Caco-2 (cell line): ENCODE measurements at regions not wholly inside any gene's neighbourhood (a gene's known extent, or its start where the extent isn't known, plus 50 kb on each side); places are given as distances from the start of the nearest gene placed in this dataset.
"Not testable (repeated sequence)": the region's sequence is repeated elsewhere in the genome, so short reads cannot be mapped to it uniquely, and the experiment has no call there.

Experiments used
- BruUV-seq: library from RNA; stranded (reverse); fragments of 400-500 nt; replicated peaks from 2 replicates; lab custom pipeline; 2021; lab: Mats Ljungman, UMichigan
- CTCF ChIA-PET: fragments of 300-600 bp; sonication (Branson Sonifier 250); formaldehyde crosslinking; loops from one replicate; lab custom pipeline; 2022; ENCODE audit warnings: antibody characterized with exemption; lab: Charles Lee
- POLR2A ChIA-PET: fragments of 300-600 bp; sonication (Branson Sonifier 250); formaldehyde crosslinking; loops from one replicate; lab custom pipeline; 2022; ENCODE audit warnings: antibody characterized with exemption; lab: Charles Lee
- DNase-seq, 2 experiments: peaks; one replicate each; pipeline versions ENCODE4 v3.0.0 to v3.0.0-alpha.2; 2020 to 2022
- H3K27me3 ChIP-seq: replicated peaks from 2 replicates; pipeline ENCODE4 v1.6.0; 2011; ENCODE audit warnings: low read length; ENCODE audit not compliant: control insufficient read depth, insufficient read depth
- H3K36me3 ChIP-seq: 2 replicates; pipeline ENCODE4 v1.5.1; 2011; ENCODE audit warnings: low read length; ENCODE audit not compliant: control insufficient read depth, insufficient read depth
- H3K4me1 ChIP-seq: fragments of 250-450 bp; sonication (Bioruptor Pico); 2 replicates; pipeline ENCODE4 v1.5.1; 2020; ENCODE audit warnings: mild to moderate bottlenecking
- H3K4me3 ChIP-seq: 2 replicates; pipeline ENCODE4 v1.5.1; 2011; ENCODE audit warnings: low read depth, mild to moderate bottlenecking, control low read depth, low read length
- H3K9me3 ChIP-seq: fragments of 250-450 bp; sonication (Bioruptor Pico); 2 replicates; pipeline ENCODE4 v1.5.1; 2020; ENCODE audit warnings: mild to moderate bottlenecking, moderate library complexity
- H3K27ac Mint-ChIP-seq: one replicate; pipeline ENCODE4 v1.8.0; 2022; ENCODE audit warnings: mixed read lengths; ENCODE audit not compliant: unreplicated experiment
- H3K27me3 Mint-ChIP-seq: one replicate; pipeline ENCODE4 v1.8.0; 2022; ENCODE audit warnings: mixed read lengths; ENCODE audit not compliant: insufficient read depth, unreplicated experiment
- H3K36me3 Mint-ChIP-seq: one replicate; pipeline ENCODE4 v1.8.0; 2022; ENCODE audit warnings: mild to moderate bottlenecking, mixed read lengths; ENCODE audit not compliant: insufficient read depth, unreplicated experiment
- H3K4me1 Mint-ChIP-seq: one replicate; pipeline ENCODE4 v1.8.0; 2022; ENCODE audit warnings: low read depth, mixed read lengths; ENCODE audit not compliant: unreplicated experiment
- H3K4me3 Mint-ChIP-seq: one replicate; pipeline ENCODE4 v1.8.0; 2022; ENCODE audit warnings: mild to moderate bottlenecking, moderate library complexity, mixed read lengths; ENCODE audit not compliant: unreplicated experiment
- H3K9me3 Mint-ChIP-seq: one replicate; pipeline ENCODE4 v1.8.0; 2022; ENCODE audit warnings: mixed read lengths; ENCODE audit not compliant: unreplicated experiment
- intact Hi-C: fragments of 100-400 bp; cut with micrococcal nuclease; formaldehyde crosslinking; loops from one replicate; pipeline ENCODE4 v1.10.0; 2022; ENCODE audit not compliant: unreplicated experiment
- TF ChIP-seq, protein P1 (sequence below), 2 experiments: fragments of 200-600 bp in 1 of 2; IDR thresholded peaks; 1 replicate in 1 of 2; 2 replicates in 1 of 2; pipeline versions ENCODE4 v1.5.1 to v1.8.0; 2011 to 2022; ENCODE audit warnings: antibody characterized with exemption in 1 of 2, control low read depth in 1 of 2, inconsistent platforms in 1 of 2, low read depth in 1 of 2, low read length in 1 of 2, mild to moderate bottlenecking in 1 of 2, moderate library complexity in 1 of 2; ENCODE audit not compliant: insufficient read depth in 1 of 2, severe bottlenecking in 1 of 2, unreplicated experiment in 1 of 2

DNA sequence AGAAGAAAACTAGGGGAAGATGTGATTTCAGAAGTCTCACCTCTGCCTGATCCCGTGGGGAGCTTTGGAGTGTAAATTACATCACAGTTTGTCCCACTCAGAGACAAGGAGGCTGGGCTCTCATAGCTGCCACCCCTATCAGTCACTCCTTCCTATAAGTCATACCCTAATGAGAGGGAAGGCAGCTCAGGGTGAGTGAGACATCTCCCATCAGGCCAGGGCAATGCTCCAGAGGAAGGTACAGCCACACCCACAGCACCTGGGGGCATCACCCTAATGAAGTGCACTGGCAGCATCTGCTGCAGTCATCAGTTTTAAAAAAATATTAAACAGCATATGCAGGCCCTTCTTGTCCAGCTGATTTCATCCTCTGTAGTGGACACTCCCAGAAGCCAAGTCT, 223.1 kb upstream of the NBPF12 start:
- BruUV-seq, H3K27me3 Mint-ChIP-seq, H3K9me3 Mint-ChIP-seq, H3K4me3 ChIP-seq, DNase-seq, H3K9me3 ChIP-seq, H3K4me1 ChIP-seq, POLR2A ChIA-PET, CTCF ChIA-PET, H3K36me3 Mint-ChIP-seq, H3K36me3 ChIP-seq, H3K27ac Mint-ChIP-seq, H3K4me3 Mint-ChIP-seq, intact Hi-C loops, H3K27me3 ChIP-seq, H3K4me1 Mint-ChIP-seq: not testable (repeated sequence)

DNA sequence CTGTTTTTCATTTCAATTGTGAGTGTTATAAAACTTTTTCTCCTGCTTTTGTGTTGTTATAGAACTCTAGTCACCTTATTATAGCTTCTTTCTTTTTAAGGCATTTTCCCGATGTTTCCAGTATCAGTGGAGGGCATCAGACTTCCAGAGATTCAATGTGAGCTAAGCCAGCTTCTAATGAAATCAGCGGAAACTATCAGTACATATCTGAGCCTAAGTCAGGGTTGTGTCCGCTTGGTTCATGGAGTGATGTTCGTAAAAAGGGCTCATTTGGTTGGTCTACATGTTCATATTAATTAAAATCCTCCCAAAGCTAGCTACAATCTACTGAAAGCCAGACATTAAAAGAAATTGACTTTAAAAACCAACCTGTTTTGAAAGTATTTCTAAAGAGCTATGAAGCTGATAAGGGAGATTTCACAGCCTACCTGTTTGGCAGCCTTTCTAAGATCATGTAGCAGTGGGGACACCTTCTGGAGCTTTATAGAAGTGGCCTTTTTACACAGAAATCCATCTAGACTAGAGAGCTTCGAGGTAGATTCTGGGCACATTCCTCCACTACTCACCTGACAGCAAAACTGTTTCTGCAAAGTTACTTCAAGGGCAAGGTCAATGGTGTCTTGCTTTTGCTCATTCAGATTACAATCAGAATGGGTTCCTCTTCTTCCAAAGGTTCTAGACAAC, 227.1 kb upstream of the NBPF12 start:
- intact Hi-C loops, POLR2A ChIA-PET, H3K4me3 ChIP-seq, H3K27me3 ChIP-seq, CTCF ChIA-PET, H3K27ac Mint-ChIP-seq, H3K27me3 Mint-ChIP-seq, H3K36me3 Mint-ChIP-seq, H3K9me3 ChIP-seq, H3K36me3 ChIP-seq, H3K4me1 Mint-ChIP-seq, BruUV-seq, H3K9me3 Mint-ChIP-seq, H3K4me3 Mint-ChIP-seq, H3K4me1 ChIP-seq: not testable (repeated sequence)
- DNase-seq = peak in 1 of 2 experiments; percentile 45
- TF ChIP-seq, protein P1, sequence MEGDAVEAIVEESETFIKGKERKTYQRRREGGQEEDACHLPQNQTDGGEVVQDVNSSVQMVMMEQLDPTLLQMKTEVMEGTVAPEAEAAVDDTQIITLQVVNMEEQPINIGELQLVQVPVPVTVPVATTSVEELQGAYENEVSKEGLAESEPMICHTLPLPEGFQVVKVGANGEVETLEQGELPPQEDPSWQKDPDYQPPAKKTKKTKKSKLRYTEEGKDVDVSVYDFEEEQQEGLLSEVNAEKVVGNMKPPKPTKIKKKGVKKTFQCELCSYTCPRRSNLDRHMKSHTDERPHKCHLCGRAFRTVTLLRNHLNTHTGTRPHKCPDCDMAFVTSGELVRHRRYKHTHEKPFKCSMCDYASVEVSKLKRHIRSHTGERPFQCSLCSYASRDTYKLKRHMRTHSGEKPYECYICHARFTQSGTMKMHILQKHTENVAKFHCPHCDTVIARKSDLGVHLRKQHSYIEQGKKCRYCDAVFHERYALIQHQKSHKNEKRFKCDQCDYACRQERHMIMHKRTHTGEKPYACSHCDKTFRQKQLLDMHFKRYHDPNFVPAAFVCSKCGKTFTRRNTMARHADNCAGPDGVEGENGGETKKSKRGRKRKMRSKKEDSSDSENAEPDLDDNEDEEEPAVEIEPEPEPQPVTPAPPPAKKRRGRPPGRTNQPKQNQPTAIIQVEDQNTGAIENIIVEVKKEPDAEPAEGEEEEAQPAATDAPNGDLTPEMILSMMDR (IDR thresholded peaks at IDR 0.05; ENCODE audit: insufficient read depth in 1 of 2, low read depth in 1 of 2, low read length in 1 of 2, severe bottlenecking in 1 of 2, unreplicated experiment in 1 of 2) = peak; percentile 23 to 33

DNA sequence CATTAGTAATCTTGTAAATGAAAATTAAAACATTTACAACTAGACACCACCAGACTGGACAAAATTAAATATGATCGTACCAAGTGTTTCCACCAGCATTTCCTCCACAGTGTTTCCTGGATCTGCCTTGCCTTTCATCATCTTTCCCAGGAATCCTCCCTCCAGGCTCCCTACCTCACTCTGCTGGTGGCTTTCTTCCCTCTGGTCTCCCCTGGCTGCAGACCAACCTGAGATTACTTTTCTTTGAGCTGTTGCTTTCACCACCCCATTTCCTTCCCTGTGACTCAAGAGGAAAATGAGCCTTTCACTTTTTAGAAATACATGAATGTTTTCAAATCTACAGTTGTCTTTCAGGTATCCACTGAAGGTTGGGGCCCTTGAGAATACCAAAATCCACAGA, 228.8 kb upstream of the NBPF12 start:
- H3K4me1 ChIP-seq, H3K9me3 ChIP-seq, H3K36me3 ChIP-seq, H3K27me3 Mint-ChIP-seq, H3K27me3 ChIP-seq, H3K36me3 Mint-ChIP-seq, H3K4me1 Mint-ChIP-seq, H3K9me3 Mint-ChIP-seq, H3K27ac Mint-ChIP-seq, H3K4me3 ChIP-seq, intact Hi-C loops, DNase-seq, POLR2A ChIA-PET, H3K4me3 Mint-ChIP-seq, BruUV-seq, CTCF ChIA-PET: not testable (repeated sequence)

DNA sequence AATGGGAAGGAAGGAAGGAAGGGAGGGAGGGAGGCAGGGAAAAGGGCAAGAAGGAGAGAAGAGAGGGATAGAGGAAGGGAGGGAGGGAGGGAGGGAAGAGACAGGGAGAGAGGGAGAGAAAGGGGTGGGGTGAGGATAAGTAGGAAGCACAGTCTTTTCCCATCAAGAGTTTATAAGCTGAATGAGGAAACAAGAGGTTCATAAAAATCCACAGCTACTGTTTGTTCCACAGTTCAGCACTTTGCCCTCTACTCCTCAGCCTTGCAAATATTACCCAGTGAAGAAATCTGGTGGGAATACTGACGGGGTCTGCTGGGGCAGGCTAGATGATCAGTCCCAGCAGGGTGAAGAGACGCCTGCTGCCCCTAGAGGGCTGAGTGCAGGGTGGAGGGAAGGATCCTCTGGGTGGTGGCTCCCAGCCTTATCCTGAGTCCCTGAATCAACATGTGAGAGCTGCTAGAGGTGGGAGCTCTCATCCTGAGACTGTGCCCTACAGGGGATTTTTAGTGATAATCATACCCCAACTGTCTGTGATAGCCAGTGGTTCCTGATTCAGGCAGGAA, 233.9 kb upstream of the NBPF12 start:
- H3K4me1 Mint-ChIP-seq, H3K27me3 Mint-ChIP-seq, H3K36me3 ChIP-seq, BruUV-seq, H3K9me3 Mint-ChIP-seq, H3K4me1 ChIP-seq, H3K4me3 ChIP-seq, H3K36me3 Mint-ChIP-seq, H3K27ac Mint-ChIP-seq, H3K27me3 ChIP-seq, DNase-seq, CTCF ChIA-PET, H3K4me3 Mint-ChIP-seq, intact Hi-C loops, POLR2A ChIA-PET, H3K9me3 ChIP-seq: not testable (repeated sequence)

DNA sequence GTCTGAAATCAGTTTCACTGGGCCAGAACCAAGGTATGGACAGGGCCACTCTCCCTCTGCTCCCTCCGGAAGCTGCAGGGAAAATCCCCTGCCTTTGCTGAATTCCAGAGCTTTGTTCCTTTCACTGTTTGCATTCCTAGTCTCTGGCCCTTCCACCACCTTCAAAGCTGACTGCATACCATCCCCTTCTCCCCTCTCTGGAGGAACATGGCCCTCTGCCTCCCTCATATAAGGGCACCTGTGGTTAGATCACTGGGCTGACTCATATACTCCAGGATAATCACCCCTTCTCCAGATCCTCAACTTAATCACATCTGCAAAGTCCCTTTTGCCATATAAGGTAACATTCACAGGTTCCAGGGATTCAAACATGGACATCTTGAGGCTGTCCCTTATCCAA, 236.8 kb upstream of the NBPF12 start:
- H3K27me3 ChIP-seq, H3K9me3 Mint-ChIP-seq, intact Hi-C loops, DNase-seq, H3K36me3 ChIP-seq, H3K4me1 Mint-ChIP-seq, H3K27me3 Mint-ChIP-seq, H3K27ac Mint-ChIP-seq, H3K36me3 Mint-ChIP-seq, H3K4me3 Mint-ChIP-seq, H3K4me1 ChIP-seq, H3K4me3 ChIP-seq, BruUV-seq, H3K9me3 ChIP-seq, CTCF ChIA-PET, POLR2A ChIA-PET: not testable (repeated sequence)

DNA sequence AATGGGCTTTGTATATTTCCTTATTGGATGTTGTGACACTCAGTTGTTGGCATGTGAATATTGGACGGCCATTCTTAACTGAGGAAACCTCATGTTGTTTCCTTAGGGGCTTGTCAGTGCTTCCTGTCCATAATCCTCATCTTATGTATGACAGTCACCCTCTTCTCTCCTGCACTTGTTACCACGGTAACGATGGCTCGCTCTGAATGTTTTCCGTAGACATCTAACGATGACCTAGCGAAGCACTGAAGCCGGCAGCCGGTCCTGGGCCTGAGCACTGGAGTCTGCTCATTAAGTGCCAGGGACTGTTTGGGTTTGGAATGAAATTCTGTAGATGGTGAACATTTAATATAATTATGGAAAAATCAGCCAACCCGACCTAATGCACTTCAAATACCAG, 242.7 kb upstream of the NBPF12 start:
- intact Hi-C loops, H3K27me3 ChIP-seq, H3K4me1 Mint-ChIP-seq, H3K36me3 ChIP-seq, CTCF ChIA-PET, H3K27me3 Mint-ChIP-seq, H3K4me3 Mint-ChIP-seq, H3K9me3 Mint-ChIP-seq, H3K36me3 Mint-ChIP-seq, H3K9me3 ChIP-seq, H3K4me1 ChIP-seq, DNase-seq, H3K4me3 ChIP-seq, POLR2A ChIA-PET, H3K27ac Mint-ChIP-seq, BruUV-seq: not testable (repeated sequence)
